HG02852 (cell line): ENCODE measurements at regions not wholly inside any gene's neighbourhood (a gene's known extent, or its start where the extent isn't known, plus 50 kb on each side); places are given as distances from the start of the nearest gene placed in this dataset.
"Not testable (repeated sequence)": the region's sequence is repeated elsewhere in the genome, so short reads cannot be mapped to it uniquely, and the experiment has no call there.

Source experiments
- ATAC-seq: cut with Tn5 transposase; IDR thresholded peaks from one replicate; pipeline ENCODE4 v1.9.1; 2021; ENCODE audit warnings: mild to moderate bottlenecking, moderate library complexity; ENCODE audit not compliant: unreplicated experiment

DNA sequence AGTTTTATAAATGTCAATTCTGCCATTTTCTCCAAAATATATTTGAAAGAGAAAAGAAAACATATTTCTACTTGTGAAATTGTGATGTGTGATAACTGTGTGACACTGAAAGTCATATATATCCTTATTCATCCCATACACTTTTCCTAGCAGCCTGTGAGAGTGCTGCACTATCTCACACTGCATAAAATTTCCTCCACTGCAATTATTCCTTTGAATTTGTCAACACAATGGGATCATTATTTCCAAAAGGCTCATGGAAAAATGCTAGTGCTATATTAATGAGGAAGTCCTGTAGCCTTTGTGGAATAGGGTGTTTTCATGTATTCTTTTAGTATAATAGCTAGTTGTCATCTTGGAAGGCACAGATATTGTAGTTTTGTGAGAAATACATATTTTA is 504.1 kb downstream of the RPL10L start:
- ATAC-seq = no peak

GRCh38 chr14:46147024-46147423 is 504.6 kb downstream of the RPL10L start:
- no peak for ATAC-seq

- ATAC-seq = no peak
These were observed 511.1 kb downstream of the RPL10L start for GRCh38 chr14:46140445-46140844.

DNA sequence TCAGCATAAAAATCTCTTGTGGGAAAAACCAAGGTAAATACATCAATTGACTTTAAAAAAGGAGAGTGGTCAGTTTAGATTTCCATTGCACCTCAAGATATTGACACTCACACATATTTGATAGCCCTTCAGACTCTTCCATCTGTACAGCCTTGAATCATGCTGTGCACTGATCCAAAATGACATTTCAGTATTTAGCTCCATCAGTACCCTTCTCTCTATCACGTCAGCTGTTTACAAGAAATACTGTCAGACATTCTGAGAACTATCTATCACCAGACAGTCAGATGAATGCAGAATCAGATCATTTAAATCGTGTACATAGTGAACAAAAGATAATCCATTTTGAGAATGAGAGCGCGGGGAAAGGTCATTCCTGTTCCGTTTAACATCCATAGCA is 511.9 kb downstream of the RPL10L start:
- no peak for ATAC-seq

DNA sequence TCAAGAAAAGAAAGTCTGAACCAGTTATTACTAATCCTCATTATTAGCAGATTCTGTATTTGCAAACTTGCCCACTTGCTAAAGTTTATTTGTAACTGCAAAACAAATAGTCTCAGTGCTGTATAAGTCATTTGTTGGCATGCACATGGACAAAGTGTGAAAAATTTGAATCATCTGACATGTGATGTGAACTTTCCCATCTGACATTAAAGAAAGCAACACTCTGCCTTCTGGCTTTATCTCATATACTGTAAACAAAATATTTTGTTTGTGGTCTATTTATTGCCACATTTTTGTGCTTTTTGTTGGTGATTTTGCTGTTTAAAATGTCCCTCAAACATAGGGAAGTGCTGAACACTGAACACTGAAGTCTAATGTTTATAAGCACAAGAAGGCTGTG is 513.8 kb downstream of the RPL10L start:
- no peak for ATAC-seq

GRCh38 chr14:46136456-46136855 is 515.1 kb downstream of the RPL10L start:
- ATAC-seq = no peak

GRCh38 chr14:46108228-46108627 is 543.4 kb downstream of the RPL10L start:
- no peak for ATAC-seq

GRCh38 chr14:46100901-46101300 is 550.7 kb downstream of the RPL10L start:
- not testable (repeated sequence) for ATAC-seq

- ATAC-seq = no peak
These were observed 559.8 kb downstream of the RPL10L start for GRCh38 chr14:46091819-46092218.

DNA sequence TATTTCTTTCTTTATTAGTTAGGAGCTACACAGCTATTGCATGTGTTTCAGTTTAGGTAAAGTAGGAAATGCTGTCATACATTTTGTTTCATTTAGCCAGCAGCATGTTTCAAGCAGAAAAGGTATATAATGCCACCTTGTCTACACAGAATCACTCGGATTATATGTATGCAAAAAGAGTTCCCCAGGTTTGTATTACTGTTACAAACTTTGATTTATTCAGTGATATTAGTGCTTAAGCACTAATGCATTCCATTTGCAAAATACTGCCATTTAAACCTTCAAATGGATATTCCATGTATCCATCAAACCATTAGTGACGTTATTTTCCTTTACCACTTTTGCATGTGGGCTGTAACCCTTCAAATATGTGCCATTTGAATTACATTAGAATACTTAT is 564.0 kb downstream of the RPL10L start:
- no peak for ATAC-seq

DNA sequence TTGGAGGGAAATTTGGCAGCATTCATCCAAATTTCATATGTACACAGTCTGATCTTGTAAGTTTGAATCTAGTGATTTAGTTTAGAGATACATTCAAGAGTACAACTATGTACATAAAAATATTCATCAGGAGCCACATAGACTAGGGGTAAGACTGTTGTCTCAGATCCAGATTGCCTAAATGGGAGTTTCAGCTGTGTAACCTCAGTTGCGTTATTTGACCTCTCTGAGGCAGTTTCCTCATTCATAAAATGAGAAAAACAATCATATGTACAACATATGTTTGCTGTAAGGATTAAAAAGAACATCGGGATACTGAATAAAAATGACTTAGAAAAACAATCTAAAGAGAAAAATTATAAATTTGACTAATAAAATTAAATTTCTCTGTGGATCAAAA is 577.5 kb downstream of the RPL10L start:
- ATAC-seq = no peak

DNA sequence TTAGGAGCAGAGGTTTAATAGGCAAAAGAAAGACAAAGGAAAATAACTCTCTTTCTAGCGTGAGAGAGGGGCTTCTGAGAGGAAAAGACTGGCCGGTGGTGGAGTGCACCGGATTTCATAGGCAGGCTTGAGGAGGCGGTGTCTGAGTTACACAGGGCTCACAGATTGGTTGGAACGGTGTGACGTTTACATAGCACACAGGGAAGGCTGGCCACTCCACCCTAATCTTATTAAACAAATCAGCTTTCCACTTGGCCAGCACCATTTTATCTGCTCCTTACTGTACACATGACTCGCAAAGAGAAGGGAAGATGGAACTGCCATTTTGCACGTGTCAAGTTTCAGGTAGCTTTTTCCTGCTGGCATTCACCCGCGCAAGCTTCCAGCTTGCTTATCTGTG is 587.7 kb downstream of the RPL10L start:
- ATAC-seq = no peak

DNA sequence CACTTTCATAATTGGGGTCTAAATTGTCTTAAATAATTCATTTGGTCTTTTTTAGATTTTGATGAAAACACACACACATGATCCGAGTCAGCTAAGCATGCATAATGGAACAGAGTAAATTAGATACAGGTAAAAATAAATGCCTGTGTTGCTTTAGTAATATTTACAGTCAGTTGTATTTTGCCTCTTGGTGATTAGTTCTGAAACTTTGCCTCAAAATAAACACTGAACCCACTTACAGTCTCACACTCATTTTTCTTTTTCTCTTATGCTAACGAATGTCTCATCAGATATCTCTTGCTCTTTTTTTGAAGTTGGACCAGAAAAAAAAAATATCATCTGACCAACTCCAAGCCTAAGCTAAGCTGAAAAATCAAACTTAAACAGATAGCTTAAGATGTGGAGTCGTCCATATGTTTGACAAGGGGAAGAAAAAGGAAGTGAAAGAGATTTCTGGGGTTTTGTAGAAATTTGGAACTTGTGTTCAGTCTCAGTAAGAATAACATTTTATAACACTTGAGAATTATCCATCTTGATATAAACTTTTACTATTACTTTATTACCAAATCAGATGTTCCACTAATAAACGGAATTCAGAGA is 592.5 kb downstream of the RPL10L start:
- no peak for ATAC-seq

GRCh38 chr14:46057799-46058198 is 593.8 kb downstream of the RPL10L start:
- ATAC-seq = no peak

- no peak for ATAC-seq
These were observed 597.1 kb downstream of the RPL10L start for GRCh38 chr14:46054526-46054925.

- ATAC-seq = no peak
These were observed 598.4 kb downstream of the RPL10L start for GRCh38 chr14:46053221-46053620.

- no peak for ATAC-seq
These were observed 599.8 kb downstream of the RPL10L start for GRCh38 chr14:46051796-46052195.

DNA sequence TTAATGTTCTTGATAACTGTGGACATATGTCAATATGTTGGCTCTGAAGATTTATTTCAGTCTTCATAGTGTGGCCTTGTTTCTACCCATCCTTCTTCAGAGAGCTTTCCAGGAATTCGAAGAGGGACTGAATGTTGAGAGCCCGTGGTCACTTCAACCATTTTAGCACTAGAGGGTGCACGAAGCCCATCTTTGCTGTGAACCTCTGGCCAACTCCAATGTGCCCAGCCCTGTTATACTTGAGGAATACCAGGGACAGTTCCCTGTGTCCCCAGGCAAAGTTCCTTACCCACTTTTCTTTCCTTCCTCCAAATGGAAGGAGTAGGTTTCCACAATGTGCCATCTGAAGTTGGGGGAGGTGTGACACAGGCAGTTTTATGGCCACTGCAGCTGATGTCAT is 603.5 kb downstream of the RPL10L start:
- ATAC-seq = no peak

DNA sequence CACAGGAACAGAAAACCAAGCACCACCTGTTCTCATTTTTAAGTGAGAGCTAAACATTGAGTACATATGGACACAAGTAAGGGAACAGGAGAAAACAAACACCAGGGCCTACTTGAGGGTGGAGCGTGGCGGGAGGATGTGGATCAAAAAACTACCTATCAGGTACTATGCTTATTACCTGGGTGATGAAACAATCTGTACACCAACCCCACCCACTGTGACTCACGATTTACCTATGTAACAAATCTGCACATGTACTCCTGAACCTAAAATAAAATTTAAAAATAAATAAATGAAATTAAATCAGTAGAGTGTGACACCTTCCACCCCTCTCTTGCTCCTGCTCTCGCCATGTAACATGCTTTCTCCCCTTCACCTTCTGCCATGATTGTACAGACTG is 615.5 kb downstream of the RPL10L start:
- ATAC-seq = no peak

DNA sequence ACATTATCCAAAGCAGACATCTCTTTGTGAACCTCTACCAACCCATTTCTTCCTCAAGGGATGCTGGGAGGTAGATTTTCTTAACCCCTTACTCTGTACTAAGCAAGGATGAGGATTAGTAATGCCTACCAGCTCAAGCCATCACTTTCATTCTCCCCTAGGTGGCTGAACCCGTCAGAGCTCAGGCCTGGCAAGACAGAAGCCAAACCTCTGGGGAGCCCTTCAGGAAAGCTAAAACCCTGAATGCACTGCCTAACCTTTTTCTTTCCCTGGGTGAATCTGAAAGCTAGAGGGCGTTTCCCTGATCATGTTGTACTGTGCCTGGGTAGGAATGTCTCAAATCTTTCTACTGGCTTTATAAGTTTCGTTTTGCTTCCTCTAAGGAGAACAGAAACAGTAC is 617.3 kb downstream of the RPL10L start:
- ATAC-seq = no peak

- ATAC-seq = no peak
These were observed 632.6 kb downstream of the RPL10L start for GRCh38 chr14:46018846-46019420.

GRCh38 chr14:46008348-46008747 is 643.2 kb downstream of the RPL10L start:
- no peak for ATAC-seq

DNA sequence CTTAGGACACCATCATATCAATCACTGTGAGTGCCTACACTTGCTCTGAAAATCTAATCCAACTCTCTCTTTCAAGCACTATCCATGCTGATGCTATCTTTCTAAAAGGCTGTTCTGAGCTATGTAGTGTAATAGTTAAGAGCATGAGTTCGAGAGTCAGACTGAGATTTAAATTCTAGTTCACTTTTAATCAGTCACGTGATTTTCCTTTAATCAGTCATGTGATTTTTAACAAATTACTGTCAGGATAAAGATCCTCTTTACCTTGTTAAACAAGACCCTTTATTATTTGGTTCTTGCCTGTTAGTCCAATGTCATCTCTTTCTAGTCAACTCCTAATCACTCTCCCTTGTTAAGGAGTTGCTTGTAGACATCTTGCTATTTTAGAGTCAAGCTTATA is 653.0 kb downstream of the RPL10L start:
- no peak for ATAC-seq
